ENCODE measurements at regions not wholly inside any gene's neighbourhood (a gene's known extent, or its start where the extent isn't known, plus 50 kb on each side); places are given as distances from the start of the nearest gene placed in this dataset.

- DNase-seq (ENCODE audit: low read depth in 2 of 3, low spot score in 1 of 3) = no peak
Observed at GRCh38 chr3:170753421-170754310, 116.3 kb downstream of the RPL22L1 start.

DNA sequence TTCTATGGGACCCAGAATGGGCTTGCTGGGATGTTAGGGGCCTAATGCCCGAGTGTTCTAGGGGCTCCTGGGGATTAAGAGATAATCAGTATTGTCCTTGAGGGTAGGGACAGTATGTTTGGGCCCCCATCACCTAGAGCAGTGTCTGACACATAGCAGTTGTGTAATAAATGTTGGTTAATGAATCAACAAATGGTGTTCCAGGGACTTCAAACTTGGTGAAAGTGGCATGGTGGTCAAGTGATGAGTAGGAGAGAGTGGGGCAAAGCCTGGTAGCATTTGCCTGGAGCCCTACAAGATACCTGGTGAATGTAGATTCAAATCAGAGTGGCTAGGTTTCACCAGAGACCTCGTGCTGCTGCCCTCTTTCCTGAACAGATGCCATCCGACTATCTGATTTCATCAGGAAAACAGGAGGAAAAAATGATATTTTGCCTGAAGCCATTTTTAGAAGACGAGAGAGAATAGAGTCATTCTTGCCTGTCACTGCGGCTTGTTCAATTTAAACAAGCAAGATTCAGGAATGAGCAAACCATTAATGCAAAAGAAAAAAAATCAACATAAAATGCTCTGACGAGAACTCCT, 117.3 kb downstream of the RPL22L1 start:
- no peak for DNase-seq (ENCODE audit: low read depth in 2 of 3, low spot score in 1 of 3)

- no peak for DNase-seq (ENCODE audit: low read depth in 2 of 3, low spot score in 1 of 3)
Observed at GRCh38 chr3:170751899-170752293, 118.1 kb downstream of the RPL22L1 start.

DNA sequence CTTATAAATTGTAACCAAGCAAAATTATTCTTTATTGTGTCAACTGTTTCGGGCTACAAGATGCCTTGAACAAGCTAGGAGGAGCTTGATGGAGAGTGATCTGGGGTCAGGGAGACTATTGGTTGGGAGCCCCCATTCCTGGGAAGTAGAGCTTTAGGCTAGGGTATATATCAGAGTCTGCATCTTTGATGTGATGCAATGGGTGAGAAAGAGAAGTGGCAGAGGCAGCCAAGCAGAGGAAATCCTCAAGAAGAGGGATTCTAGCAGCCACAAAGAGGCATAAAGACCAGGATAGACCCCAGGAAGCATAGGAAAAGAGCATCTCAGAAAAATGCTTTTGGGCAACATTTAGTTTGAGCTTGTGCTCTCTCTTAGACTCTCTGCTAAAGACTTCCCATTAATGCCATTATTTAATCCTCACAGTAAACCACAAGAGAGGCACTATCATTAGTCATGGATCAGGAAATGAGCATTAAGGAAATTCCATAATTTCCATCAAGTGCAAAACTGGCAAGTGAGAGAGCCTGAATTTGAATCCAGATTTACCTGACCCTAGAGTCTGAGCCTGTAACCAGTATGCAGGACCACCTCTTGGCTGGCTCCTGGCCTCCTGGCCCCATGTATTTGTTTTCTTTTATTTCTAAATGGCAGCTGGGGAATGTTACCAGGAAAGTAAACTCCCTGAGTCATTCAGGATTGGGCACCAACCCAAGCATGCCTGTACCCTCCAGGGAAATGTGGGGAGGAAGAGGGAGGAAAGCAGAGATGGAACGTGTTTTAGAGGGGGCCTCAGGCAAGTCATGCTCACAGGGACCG, 118.7 kb downstream of the RPL22L1 start:
- no peak for DNase-seq (ENCODE audit: low read depth in 2 of 3, low spot score in 1 of 3)

- no peak for DNase-seq (ENCODE audit: low read depth in 2 of 3, low spot score in 1 of 3)
Observed at GRCh38 chr3:170750478-170750830, 119.5 kb downstream of the RPL22L1 start.

GRCh38 chr3:170749765-170750477, 120.1 kb downstream of the RPL22L1 start:
- no peak for DNase-seq (ENCODE audit: low read depth in 2 of 3, low spot score in 1 of 3)

DNA sequence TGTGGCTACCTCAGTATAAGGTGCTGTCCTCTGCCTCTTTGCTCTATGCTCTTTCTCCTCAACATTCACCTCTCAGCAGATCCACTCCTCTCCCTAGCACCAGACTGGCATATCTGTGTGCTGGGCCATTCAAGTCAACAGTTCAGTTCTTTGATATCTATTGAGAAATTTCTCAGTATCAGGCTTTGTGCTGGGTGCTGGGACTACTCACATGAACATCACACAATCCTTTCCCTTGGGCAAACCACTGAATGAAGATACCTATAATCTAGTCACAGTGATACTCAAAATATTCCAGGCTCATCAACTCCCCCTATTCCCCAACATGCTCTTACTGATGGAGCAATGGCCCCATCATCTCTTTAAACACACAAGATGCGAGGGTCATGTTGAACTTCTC, 120.8 kb downstream of the RPL22L1 start:
- no peak for DNase-seq (ENCODE audit: low read depth in 2 of 3, low spot score in 1 of 3)

DNA sequence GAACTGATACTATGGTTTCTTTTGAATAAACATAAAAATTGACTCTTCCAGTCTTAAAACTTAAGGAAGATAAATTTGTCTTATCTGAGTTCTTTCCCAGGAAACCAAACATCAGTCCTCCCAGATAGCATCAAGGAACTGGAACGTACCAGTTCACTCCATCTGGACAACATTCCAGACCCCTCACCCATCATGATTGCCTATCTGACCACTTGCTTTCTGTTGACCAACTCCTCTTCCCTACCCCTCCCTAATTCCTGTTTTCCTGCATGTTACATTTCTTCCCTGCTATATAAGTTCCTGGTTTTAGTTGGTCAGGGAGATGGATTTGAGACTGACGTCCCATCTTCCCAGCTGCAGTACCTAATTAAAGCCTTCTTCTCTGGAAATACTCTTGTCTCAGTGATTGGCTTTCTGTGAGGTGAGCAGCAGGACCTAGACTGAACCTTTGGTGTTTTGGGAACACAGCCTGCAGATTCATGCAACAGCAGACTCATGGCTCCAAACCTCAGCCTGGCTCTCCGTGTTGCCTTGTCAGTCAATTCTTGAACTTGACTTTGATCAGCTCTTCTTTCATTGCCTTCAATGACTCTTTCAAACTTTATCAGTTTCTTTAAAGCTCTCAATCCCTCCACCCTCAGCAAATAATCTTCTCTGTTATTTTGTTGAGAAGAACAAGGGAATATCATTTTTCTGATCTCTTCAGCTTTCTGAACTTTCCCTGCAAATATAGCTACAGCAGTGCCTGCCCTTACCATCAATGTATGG, 123.6 kb downstream of the RPL22L1 start:
- no peak for DNase-seq (ENCODE audit: low read depth in 2 of 3, low spot score in 1 of 3)

- no peak for DNase-seq (ENCODE audit: low read depth in 2 of 3, low spot score in 1 of 3)
Observed at GRCh38 chr3:170745211-170745718, 124.7 kb downstream of the RPL22L1 start.

GRCh38 chr3:170741756-170742529, 128.1 kb downstream of the RPL22L1 start:
- DNase-seq (ENCODE audit: low read depth in 2 of 3, low spot score in 1 of 3) = no peak

DNA sequence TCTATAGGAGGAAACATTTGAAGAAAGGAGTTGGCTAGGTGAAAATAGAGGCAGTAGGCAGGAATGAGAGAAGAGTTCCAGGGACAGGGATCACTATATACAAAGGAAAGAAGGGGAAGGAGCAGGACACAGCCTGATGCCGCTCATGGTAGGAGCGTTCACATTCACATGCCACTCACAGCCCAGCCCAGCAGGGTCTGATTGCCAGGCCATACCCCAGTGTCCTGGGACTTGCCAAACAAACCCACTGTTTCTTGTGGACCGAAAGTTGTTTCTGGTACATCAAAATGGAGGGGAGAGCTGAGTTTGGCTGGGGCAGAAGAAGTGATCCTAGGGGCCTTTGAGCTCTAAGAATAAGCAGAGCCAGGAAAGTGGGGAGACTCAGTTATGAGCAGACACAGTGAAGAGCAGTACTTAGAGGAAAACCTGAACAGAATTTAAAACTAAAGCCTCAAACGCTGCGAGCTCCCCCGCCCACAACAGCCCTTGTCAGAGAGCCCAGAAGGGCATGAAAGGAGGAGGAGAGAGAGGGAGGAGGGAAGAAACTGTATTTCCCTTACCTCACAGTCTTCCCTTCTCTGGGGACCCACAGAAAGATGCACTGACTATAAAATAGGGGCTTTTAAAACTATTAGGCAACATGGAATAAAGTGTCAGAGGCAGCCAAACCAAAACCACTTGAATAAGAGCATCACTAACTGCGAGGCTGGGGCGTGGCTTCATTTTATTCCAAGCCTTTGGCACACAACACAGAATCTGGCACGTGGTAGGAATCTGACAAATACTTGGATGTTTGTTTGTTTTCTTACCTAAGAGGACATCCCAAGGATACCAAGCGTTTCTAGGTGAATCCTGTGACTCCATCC, 129.0 kb downstream of the RPL22L1 start:
- no peak for DNase-seq (ENCODE audit: low read depth in 2 of 3, low spot score in 1 of 3)

GRCh38 chr3:170740285-170740684, 129.7 kb downstream of the RPL22L1 start:
- no peak for DNase-seq (ENCODE audit: low read depth in 2 of 3, low spot score in 1 of 3)

- DNase-seq (ENCODE audit: low read depth in 2 of 3, low spot score in 1 of 3) = no peak
Observed at GRCh38 chr3:170739410-170739809, 130.6 kb downstream of the RPL22L1 start.

GRCh38 chr3:170738766-170739165, 131.2 kb downstream of the RPL22L1 start:
- DNase-seq (ENCODE audit: low read depth in 2 of 3, low spot score in 1 of 3) = no peak

DNA sequence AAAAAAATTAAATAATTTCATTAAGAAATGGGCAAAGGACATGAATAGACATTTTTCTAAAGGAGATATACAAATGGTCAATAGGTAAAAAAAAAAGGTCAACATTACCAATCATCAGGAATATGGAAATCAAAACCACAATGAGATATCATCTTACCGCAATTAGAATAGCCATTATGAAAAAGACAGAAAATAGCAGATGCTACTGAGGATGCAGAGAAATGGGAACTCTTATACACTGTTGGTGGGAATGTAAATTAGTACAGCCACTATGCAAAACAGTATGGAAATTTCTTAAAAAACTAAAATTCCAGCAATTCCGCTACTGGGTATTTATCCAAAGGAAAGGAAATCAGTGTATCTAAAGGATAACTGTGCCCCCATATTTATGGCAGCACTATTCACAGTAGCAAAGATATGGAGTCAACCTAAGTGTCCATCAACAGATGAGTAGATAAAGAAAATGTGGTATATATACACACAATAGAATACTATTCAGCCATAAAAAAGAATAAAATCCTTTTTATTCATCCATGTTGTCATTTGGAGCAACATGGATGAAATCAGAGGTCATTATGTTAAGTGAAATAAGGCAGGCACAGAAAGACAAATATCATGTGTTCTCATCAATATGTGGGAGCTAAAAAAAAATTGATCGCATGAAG, 132.4 kb downstream of the RPL22L1 start:
- no peak for DNase-seq (ENCODE audit: low read depth in 2 of 3, low spot score in 1 of 3)

DNA sequence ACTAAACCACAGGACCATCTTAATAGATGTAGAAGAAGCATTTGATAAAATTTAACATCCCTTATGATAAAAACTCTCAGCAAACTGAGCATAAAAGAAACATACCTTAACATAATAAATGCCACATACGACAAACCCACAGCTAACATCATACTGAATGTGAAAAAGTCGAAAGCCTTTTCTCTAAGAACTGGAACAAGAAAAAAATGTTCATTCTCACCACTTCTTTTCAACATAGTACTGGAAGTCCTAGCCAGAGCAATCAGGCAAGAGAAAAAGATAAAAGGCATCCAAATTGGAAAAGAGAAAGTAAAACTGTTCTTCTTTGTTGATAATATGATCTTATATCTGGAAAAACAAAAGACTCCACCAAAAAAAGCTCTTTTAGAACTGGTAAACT, 134.2 kb downstream of the RPL22L1 start:
- no peak for DNase-seq (ENCODE audit: low read depth in 2 of 3, low spot score in 1 of 3)

GRCh38 chr3:170734735-170735065, 135.3 kb downstream of the RPL22L1 start:
- DNase-seq (ENCODE audit: low read depth in 2 of 3, low spot score in 1 of 3) = no peak

DNA sequence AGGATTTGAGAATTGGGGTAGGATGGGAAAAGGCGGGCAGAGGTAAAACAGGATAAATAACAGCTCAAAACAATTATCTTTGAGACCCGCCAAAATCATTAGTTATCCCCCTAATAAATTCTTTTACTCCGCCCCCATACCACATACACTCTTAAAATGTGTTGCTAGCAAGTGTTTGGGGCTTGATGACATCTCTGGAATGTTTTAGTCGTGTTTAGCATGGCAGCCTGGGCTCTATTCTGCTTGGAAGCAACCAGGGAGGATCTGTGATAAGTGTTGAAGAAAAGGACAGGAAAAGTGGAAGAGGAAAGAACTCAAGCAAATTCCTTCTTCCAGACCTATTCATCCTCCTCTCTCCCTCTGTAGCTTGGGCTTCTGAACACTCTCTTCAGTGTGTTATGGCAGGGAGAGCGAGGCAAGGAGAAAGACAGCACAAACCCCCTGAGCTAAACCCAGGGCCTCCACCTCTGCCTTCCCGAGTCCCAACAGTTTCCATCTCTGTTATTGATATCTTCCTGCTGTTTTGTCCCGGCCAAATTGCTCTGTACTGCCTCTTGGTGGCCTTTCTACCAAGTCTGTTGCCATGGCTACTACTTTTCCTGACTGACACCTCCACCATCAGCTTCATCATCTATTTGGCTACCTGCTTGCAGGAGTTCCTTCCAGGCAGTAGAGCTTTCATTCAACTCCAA, 135.8 kb downstream of the RPL22L1 start:
- DNase-seq (ENCODE audit: low read depth in 2 of 3, low spot score in 1 of 3) = no peak

Measured in stimulated activated CD4-positive, alpha-beta T cell treated with anti-CD3 and anti-CD28 coated beads, Interleukin-12 subunit alpha, Interleukin-12 subunit beta, amount 100 ng/mL, for 48 hours (primary cell).